ENCODE measurements at regions not wholly inside any gene's neighbourhood (a gene's known extent, or its start where the extent isn't known, plus 50 kb on each side); places are given as distances from the start of the nearest gene placed in this dataset.

DNA sequence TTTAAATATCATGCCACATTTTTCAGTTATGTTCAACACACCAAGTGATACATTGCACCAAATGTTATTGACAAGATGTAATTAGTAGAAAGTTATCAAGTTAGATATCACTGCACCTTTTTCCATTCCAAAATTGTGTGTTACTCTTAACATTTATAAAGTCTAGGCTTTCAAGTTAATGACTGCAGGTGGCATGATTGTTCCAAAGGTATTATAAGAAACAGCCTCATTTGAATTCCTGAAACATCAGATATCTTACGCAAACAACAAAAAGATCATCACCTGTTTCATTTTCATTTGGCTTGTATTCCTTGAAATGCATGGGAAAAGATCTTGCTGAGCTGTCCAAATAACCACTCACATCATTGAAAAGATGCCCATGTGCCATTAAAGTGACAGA lies 1528.2 kb upstream of the ZEB2 start:
- H3K4me1 Mint-ChIP-seq (ENCODE audit: unreplicated experiment): peaks cover 8% of the 10 kb centered on the region
- H3K36me3 Mint-ChIP-seq (ENCODE audit: unreplicated experiment): no peaks in the 10 kb centered on the region
- H3K27me3 Mint-ChIP-seq (ENCODE audit: unreplicated experiment): no peaks in the 10 kb centered on the region
- H3K4me3 Mint-ChIP-seq (ENCODE audit: unreplicated experiment): no peak overlapping the region
- TF ChIP-seq, protein P1, sequence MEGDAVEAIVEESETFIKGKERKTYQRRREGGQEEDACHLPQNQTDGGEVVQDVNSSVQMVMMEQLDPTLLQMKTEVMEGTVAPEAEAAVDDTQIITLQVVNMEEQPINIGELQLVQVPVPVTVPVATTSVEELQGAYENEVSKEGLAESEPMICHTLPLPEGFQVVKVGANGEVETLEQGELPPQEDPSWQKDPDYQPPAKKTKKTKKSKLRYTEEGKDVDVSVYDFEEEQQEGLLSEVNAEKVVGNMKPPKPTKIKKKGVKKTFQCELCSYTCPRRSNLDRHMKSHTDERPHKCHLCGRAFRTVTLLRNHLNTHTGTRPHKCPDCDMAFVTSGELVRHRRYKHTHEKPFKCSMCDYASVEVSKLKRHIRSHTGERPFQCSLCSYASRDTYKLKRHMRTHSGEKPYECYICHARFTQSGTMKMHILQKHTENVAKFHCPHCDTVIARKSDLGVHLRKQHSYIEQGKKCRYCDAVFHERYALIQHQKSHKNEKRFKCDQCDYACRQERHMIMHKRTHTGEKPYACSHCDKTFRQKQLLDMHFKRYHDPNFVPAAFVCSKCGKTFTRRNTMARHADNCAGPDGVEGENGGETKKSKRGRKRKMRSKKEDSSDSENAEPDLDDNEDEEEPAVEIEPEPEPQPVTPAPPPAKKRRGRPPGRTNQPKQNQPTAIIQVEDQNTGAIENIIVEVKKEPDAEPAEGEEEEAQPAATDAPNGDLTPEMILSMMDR (IDR thresholded peaks at IDR 0.05): no peak
- no peak for DNase-seq (ENCODE audit: extremely low spot score, unreplicated experiment)
- peaks cover 5% of the 10 kb centered on the region for H3K9me3 Mint-ChIP-seq (ENCODE audit: unreplicated experiment)
- H3K27ac Mint-ChIP-seq (ENCODE audit: unreplicated experiment): no peak overlapping the region

DNA sequence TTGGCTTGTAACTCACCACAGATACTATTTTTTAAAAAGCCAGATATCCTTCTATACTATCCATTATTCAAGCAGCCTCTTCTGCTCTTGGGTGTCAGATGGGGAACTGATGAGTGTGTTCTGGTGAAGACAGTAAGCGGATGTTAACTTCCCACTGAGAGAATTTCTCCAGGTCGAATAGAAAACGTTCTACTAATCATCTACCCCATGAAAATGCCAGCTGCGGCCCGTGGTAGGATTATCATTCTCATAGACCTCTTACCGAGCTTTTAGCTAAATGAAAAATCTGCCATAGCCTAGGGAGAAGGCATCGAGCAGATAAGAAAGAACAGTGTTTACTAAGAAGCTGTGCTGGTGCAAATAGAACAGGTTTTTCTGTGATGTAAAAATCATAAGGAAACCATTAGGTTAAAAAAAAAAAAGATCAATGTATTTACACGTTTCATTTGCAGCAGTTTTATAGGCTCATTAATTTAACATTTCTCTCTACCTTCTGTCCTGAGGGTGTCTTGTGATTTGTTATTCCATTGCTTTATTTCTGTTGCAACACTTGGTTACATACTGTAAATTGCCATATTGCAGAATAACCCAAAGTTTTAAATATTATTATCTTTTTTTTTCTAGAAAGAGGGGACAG lies 1521.5 kb upstream of the ZEB2 start:
- Mint-ChIP-seq H3K9me3 (ENCODE audit: unreplicated experiment) (peaks cover 3% of the 10 kb centered on the region), H3K27me3 (ENCODE audit: unreplicated experiment) (no peaks in the 10 kb centered on the region), H3K27ac (ENCODE audit: unreplicated experiment) (no peak overlapping the region), H3K4me1 (ENCODE audit: unreplicated experiment) (peaks cover 2% of the 10 kb centered on the region), H3K4me3 (ENCODE audit: unreplicated experiment) (no peak overlapping the region), H3K36me3 (ENCODE audit: unreplicated experiment) (no peaks in the 10 kb centered on the region)
- TF ChIP-seq, protein P1 (IDR thresholded peaks at IDR 0.05): no peak
- DNase-seq (ENCODE audit: extremely low spot score, unreplicated experiment): no peak

DNA sequence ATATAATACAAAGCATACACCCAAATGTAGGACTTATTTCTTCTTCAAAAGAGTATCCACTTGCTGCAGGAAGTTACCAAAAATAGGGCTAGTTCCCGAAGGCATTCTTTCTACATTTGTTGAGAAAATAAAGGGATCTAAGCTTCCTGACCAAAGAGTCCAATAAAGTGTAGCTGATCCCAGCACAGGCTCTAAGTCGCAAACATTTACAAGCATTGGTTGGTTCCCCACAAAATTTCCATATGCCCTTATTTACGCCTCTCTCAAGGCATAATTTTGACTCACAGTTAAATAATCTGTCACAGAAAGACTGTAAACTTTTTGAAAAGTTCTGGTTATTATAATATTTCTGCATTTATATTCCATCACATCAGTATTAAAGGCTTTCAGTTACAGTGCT lies 1520.1 kb upstream of the ZEB2 start:
- Mint-ChIP-seq H3K4me3 (ENCODE audit: unreplicated experiment) (no peak overlapping the region), H3K27ac (ENCODE audit: unreplicated experiment) (no peak overlapping the region), H3K9me3 (ENCODE audit: unreplicated experiment) (peaks cover 3% of the 10 kb centered on the region), H3K4me1 (ENCODE audit: unreplicated experiment) (no peaks in the 10 kb centered on the region), H3K36me3 (ENCODE audit: unreplicated experiment) (no peaks in the 10 kb centered on the region), H3K27me3 (ENCODE audit: unreplicated experiment) (no peaks in the 10 kb centered on the region)
- TF ChIP-seq, protein P1 (IDR thresholded peaks at IDR 0.05): no peak
- no peak for DNase-seq (ENCODE audit: extremely low spot score, unreplicated experiment)

DNA sequence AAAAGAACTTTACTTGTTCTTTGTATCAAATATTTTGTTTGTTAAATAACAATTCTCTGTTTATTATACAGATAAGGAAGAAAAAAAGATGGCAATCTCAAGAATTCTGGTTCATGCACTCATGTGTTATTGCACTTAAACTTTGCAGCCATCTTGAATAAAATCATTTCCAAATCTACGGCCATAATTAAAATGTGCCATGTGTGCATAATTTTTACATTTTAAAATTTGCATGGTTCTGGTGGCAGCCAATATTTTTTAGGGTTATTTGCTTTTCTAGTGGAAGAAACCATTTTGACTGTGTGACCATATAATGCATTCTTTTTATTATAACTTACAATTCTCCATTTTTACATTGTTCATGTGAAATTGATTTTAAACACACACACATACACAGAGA lies 1518.1 kb upstream of the ZEB2 start:
- H3K27me3 Mint-ChIP-seq (ENCODE audit: unreplicated experiment): no peaks in the 10 kb centered on the region
- no peak overlapping the region for H3K4me3 Mint-ChIP-seq (ENCODE audit: unreplicated experiment)
- no peak for DNase-seq (ENCODE audit: extremely low spot score, unreplicated experiment)
- H3K27ac Mint-ChIP-seq (ENCODE audit: unreplicated experiment): no peak overlapping the region
- TF ChIP-seq, protein P1 (IDR thresholded peaks at IDR 0.05): no peak
- peaks cover 3% of the 10 kb centered on the region for H3K9me3 Mint-ChIP-seq (ENCODE audit: unreplicated experiment)
- H3K36me3 Mint-ChIP-seq (ENCODE audit: unreplicated experiment): no peaks in the 10 kb centered on the region
- H3K4me1 Mint-ChIP-seq (ENCODE audit: unreplicated experiment): peaks cover 12% of the 10 kb centered on the region

DNA sequence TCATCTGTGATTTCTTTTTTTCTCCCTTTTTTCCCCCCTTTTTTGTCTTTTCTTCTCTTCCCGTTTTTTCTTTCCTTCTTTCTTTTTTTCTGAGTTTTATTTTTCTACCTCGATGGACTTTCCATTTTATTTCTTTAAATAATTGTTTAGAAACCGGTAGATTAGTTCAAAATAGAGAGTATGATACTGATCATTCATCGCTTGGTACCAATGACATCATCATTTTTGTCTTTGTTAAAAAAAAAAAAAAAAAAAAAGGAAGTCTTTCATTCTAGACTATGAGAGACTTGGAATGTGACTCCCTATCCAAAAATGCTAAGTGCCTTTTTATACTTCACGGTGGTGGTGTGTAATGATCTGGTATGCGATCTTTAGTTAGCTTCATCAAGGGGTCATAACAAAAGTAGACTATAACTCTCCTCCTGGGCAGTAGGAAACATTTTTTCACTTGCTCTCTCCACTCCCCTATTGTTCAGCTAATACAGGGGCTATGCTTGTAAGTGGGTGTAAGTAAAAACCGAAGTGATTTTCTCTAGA lies 1517.5 kb upstream of the ZEB2 start:
- no peak overlapping the region for H3K27ac Mint-ChIP-seq (ENCODE audit: unreplicated experiment)
- H3K27me3 Mint-ChIP-seq (ENCODE audit: unreplicated experiment): no peaks in the 10 kb centered on the region
- H3K4me3 Mint-ChIP-seq (ENCODE audit: unreplicated experiment): no peak overlapping the region
- peaks cover 12% of the 10 kb centered on the region for H3K4me1 Mint-ChIP-seq (ENCODE audit: unreplicated experiment)
- TF ChIP-seq, protein P1 (IDR thresholded peaks at IDR 0.05): no peak
- no peak for DNase-seq (ENCODE audit: extremely low spot score, unreplicated experiment)
- no peaks in the 10 kb centered on the region for H3K36me3 Mint-ChIP-seq (ENCODE audit: unreplicated experiment)
- peaks cover 3% of the 10 kb centered on the region for H3K9me3 Mint-ChIP-seq (ENCODE audit: unreplicated experiment)

All from osteocyte (in vitro differentiated cells).